SU-DHL-6 (cell line): ENCODE measurements at regions not wholly inside any gene's neighbourhood (a gene's known extent, or its start where the extent isn't known, plus 50 kb on each side); places are given as distances from the start of the nearest gene placed in this dataset.

Experiments used
- CTCF ChIP-seq: fragments of 200-600 bp; sonication (generic); IDR thresholded peaks from one replicate; pipeline ENCODE4 v1.5.1; 2017; ENCODE audit warnings: antibody characterized with exemption, mild to moderate bottlenecking, low read length, moderate library complexity; ENCODE audit not compliant: insufficient read depth, poor library complexity, severe bottlenecking
- EZH2phosphoT487 ChIP-seq: fragments of 200-600 bp; sonication (generic), shearing (Covaris generic); conservative IDR thresholded peaks from 2 replicates; pipeline ENCODE4 v1.6.1; 2018; ENCODE audit warnings: mild to moderate bottlenecking, antibody characterized with exemption, low read length, moderate library complexity, mixed read lengths

GRCh38 chr10:124283215-124283948 is 135.3 kb downstream of the OAT start:
- no peak for TF ChIP-seq CTCF
- no peak for TF ChIP-seq EZH2phosphoT487
